ENCODE measurements at regions not wholly inside any gene's neighbourhood (a gene's known extent, or its start where the extent isn't known, plus 50 kb on each side); places are given as distances from the start of the nearest gene placed in this dataset.
"Not testable (repeated sequence)": the region's sequence is repeated elsewhere in the genome, so short reads cannot be mapped to it uniquely, and the experiment has no call there.

- no peak for DNase-seq
These were observed 118.9 kb upstream of the IGF1R start for GRCh38 chr15:98529205-98530145.

GRCh38 chr15:98530570-98530969 is 117.8 kb upstream of the IGF1R start:
- no peak for DNase-seq

DNA sequence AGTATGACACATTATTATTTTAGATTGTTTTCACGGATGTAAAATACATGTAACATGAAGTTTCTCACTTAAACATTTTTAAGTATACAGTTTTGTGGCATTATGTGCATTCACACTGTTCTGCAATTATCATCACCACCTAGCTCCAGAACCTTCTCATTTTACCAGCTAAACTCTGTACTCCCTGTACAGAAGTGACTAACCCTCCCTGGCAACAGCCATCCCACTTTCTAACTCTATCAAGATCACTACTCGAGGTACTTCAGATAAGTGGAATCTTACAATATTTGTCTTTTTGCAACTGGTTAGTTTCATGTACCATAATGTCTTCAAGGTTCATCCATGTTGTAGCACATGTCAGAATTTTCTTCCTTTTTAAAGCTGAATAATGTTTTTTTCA is 116.3 kb upstream of the IGF1R start:
- DNase-seq, result no peak

DNA sequence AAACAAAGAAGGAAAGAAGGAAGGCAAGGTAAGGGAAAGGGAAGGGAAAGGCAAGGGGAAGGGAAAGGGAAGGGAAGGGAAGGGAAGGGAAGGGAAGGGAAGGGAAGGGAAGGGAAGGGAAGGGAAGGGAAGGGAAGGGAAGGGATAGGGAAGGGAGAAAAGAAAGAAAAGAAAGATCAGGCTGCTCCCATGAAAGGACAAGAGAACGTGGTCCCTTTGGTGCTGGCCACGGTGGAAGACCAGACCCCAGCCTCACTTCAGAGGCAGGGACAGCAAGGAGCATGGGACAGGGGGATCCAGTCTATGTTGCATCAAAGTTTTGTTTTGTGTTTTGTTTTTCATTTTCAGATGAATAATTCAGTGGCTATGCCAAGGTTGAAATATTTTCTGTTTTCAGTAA is 111.4 kb upstream of the IGF1R start:
- no peak for DNase-seq

DNA sequence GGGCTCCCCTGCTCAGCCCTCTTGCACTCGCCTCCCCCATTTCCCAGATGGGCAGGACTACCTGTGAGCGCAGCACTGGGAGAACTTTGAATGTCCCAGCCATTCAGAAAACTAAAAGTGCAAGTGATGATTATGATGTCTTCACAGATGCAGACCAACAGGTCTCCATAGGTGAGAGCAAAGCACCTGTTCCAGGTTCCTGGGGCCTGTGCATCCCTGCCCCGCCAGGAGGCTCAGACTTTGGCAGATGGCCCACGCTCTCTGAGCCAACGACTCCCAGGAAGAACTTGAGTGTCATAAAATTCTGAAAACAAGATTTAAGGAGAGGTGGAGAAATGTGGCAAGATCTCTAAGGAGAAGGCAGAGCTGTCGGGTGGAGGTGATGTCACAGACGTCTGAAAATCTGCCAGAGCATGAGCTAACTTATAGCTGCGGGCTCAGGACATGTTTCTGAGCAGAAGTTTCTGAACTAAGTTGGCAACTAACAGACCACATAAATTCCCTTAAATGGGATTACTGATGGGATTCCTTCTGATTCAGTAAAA is 110.8 kb upstream of the IGF1R start:
- no peak for DNase-seq

DNA sequence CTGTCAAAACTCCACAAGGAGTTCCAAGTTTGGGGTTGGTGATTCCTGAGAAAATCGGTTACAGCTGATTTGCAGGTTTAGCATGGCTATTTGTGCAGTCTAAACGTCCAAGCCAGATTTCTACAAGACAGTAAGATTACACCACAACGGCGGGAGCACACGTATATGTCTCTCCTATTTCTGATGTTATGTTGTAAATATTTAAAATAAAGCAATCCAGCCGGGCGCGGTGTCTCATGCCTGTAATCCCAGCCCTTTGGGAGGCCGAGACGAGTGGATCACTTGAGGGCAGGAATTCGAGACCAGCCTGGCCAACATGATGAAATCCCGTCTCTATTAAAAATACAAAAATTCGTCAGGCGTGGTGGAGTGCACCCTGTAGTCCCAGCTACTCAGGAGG is 106.8 kb upstream of the IGF1R start:
- DNase-seq, result no peak

- no peak for DNase-seq
These were observed 105.1 kb upstream of the IGF1R start for GRCh38 chr15:98543237-98543636.

DNA sequence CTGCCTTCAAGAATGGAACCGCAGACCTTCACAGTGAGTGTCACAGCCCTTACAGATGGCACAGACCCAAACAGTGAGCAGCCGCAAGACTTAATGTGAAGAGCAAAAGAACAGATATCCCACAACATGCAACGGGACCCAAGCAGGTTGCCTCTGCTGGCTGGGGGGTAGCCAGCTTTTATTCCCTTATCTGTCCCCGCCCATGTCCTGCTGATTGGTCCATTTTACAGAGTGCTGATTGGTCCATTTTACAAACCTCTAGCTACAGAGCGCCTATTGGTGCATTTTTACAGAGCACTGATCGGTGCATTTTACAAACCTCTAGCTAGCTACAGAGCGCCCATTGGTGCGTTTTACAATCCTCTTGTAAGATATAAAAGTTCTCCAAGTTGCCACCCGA is 102.0 kb upstream of the IGF1R start:
- no peak for DNase-seq

DNA sequence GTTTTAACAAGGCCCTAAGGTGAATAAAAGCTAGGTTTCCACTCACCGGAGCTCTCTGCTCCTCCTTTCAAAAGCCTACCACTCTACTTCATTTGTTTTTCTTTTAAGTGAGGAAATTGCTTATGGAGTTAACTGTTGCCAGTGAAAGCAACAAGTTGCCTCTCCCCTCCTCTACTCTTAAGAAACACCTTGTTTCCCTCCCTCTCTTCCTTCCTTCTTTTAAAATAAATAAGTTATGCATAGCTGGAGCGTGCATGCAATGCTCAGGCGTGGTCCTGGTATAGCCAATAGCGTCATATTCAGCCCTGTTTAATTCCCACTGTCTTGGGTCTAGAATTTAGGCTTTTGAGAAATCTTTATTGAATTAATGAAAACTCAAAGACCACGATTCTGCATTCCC is 101.1 kb upstream of the IGF1R start:
- DNase-seq, result no peak

- DNase-seq, result no peak
These were observed 100.6 kb upstream of the IGF1R start for GRCh38 chr15:98547741-98548138.

GRCh38 chr15:98548139-98548971 is 100.0 kb upstream of the IGF1R start:
- no peak for DNase-seq

- DNase-seq, result no peak
These were observed 99.3 kb upstream of the IGF1R start for GRCh38 chr15:98549003-98549402.

- DNase-seq, result no peak
These were observed 98.6 kb upstream of the IGF1R start for GRCh38 chr15:98549741-98550140.

DNA sequence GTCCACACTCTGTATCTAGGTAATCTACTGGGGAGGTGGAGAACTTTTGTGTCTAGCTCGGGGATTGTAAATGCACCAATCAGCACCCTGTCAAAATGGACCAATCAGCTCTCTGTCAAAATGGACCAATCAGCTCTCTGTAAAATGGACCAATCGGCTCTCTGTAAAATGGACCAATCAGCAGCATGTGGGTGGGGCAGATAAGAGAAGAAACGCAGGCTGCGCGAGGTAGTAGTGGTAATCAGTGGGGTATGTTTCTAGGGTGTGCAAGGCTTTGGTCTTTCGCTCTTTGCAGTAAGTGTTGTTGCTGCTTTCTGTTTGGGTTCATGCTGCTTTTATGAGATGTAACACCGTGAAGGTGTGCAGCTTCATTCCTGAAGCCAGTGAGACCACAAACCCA is 98.0 kb upstream of the IGF1R start:
- DNase-seq, result not testable (repeated sequence)

GRCh38 chr15:98551936-98552562 is 96.3 kb upstream of the IGF1R start:
- no peak for DNase-seq

GRCh38 chr15:98554272-98555172 is 93.8 kb upstream of the IGF1R start:
- DNase-seq, result no peak

GRCh38 chr15:98555173-98555515 is 93.2 kb upstream of the IGF1R start:
- DNase-seq, result no peak

DNA sequence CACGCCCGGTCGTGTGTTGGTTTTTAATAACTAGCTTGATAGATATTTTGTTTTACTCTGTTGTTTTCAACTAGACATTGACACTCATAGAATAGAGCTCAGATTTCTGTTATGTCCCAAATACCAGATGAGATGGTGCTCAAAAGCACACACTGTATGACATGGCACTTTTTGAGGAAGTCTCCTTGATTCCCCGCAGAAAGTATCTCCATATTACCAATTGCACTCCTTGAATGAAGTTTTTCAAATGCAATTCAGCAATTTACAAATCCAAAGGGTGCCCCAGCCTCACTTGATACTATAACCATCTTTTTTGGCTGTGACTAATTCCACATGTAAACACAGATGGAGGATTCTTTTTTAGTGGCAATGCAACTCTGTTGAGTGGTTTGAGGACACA is 92.0 kb upstream of the IGF1R start:
- DNase-seq, result no peak

DNA sequence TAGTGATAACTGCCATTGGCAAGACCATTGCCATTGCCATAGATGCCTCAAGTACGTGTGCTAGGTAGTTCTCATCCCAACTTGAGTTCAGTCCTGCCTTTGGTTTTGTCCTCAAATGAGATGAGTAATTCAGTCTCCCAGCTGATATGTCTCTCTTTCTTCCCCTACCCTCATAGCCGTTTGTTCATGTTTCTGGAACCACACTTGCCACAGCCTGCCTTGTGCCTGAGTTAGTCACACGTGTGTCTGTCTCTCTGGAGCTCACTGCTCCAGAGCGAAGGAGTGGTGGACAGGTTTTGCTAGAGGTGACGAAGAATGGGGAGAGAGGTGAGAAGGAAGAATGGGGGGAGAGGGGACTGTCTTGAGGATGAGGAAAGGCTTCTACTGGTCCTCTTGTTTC is 88.0 kb upstream of the IGF1R start:
- no peak for DNase-seq

DNA sequence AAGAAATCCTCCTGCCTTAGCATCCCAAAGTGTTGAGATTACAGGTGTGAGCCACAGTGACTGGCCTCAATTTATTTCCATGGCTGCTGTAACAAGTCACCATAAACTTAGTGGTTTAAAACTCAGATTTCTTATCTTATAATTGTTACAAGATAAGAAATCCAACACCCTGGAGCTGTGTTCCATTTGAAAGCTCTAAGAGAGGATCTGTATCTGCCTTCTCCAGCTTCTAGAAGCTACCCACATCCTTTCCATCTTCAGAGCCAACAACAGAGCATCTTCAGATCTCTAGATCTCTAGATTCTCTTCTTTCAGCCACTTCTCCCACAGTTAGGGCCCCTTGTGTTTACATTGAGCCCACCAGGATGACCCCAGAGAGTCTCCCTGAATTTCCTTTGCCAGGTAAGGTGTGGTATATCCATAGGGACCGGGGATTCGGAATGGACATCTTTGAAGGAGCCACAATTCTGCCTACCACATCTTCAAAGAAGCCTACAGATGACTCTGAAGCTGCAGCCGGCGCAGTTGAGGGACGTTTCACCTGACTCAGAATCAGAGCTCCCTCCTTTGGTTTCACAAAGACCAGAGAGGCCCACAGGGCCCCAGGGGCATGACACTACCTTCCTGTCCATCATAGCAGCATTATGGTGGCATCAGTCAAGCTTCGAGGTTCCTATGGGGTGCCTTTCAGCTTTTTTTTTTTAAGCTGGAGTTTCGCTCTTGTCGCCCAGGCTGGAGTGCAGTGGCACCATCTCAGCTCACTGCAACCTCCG is 87.0 kb upstream of the IGF1R start:
- DNase-seq, result no peak

DNA sequence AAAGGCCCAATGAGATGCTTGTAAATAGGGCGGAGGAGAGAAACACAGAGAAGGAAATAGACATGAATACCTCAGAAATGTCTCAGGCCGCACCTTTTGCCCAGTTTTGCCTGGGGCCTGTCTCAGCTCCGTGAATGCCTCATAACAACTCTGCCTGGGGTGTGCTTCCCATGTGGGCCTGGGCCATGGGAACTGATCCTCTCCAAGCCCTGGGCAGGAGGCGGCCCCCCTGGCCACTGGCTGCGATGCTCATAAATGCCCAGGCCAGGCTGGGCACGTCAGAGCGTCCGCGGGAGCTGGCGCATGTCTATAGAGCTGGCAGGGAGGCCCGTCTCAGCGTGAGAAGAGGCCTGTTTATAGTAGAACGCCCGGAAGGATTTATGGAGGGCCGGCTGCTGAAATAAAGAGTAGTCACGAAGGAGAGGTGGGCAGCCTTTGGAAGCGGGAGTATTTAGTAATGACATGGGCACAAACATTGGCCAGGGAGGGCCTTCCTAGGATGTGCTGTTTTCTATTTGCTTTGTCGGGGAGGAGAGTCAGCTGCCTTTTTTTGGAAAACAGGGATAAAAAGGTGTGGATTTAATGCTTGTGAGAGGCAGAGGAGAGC is 85.9 kb upstream of the IGF1R start:
- no peak for DNase-seq

Data from NCI-H1417 treated with DMSO at 0.1 percent for 48 hours (cell line).